Astrocyte (in vitro differentiated cells and primary cell): ENCODE measurements at regions not wholly inside any gene's neighbourhood (a gene's known extent, or its start where the extent isn't known, plus 50 kb on each side); places are given as distances from the start of the nearest gene placed in this dataset.
A peak's percentile ranks its signal among the peaks of the same experiment; 100 is the strongest.

Source experiments
- DNase-seq: peaks from one replicate; pipeline ENCODE4 v3.0.0-alpha.2; 2010; ENCODE audit warnings: low read depth
- FAIRE-seq: peaks from 2 replicates; lab custom pipeline; 2011; peaks lifted over from hg19 to GRCh38; lab: Jason Lieb, UNC
- H2AFZ ChIP-seq: 2 replicates; pipeline ENCODE4 v1.6.0; 2012; ENCODE audit warnings: low read depth, low read length, inconsistent platforms
- H3K27ac ChIP-seq: 2 replicates; pipeline ENCODE4 v1.5.1; 2011; ENCODE audit warnings: low read depth, low read length, inconsistent platforms
- H3K27me3 ChIP-seq: 2 replicates; pipeline ENCODE4 v1.6.0; 2011; ENCODE audit warnings: low read length, inconsistent platforms; ENCODE audit not compliant: insufficient read depth
- H3K36me3 ChIP-seq: 2 replicates; pipeline ENCODE4 v1.5.1; 2011; ENCODE audit warnings: low read length, inconsistent platforms; ENCODE audit not compliant: insufficient read depth
- H3K4me1 ChIP-seq: 2 replicates; pipeline ENCODE4 v1.5.1; 2011; ENCODE audit warnings: low read length, inconsistent platforms; ENCODE audit not compliant: insufficient read depth
- H3K4me2 ChIP-seq: 2 replicates; pipeline ENCODE4 v1.6.0; 2012; ENCODE audit warnings: low read length, inconsistent platforms
- H3K4me3 ChIP-seq: 2 replicates; pipeline ENCODE4 v1.5.1; 2011; ENCODE audit warnings: low read depth, mild to moderate bottlenecking, low read length, inconsistent platforms; ENCODE audit not compliant: insufficient read depth
- H3K79me2 ChIP-seq: 2 replicates; pipeline ENCODE4 v1.6.0; 2012; ENCODE audit warnings: mild to moderate bottlenecking, low read length, inconsistent platforms; ENCODE audit not compliant: insufficient read depth
- H3K9ac ChIP-seq: 2 replicates; pipeline ENCODE4 v1.6.0; 2012; ENCODE audit warnings: mild to moderate bottlenecking, low read length, inconsistent platforms
- H3K9me3 ChIP-seq: 2 replicates; pipeline ENCODE4 v1.5.1; 2012; ENCODE audit warnings: low read depth, mild to moderate bottlenecking, low read length, inconsistent platforms; ENCODE audit not compliant: insufficient read depth
- H4K20me1 ChIP-seq: 2 replicates; pipeline ENCODE4 v1.6.0; 2012; ENCODE audit warnings: low read length, inconsistent platforms; ENCODE audit not compliant: insufficient read depth
- H3K27ac Mint-ChIP-seq: one replicate; pipeline ENCODE4 v1.8.0; 2021; ENCODE audit warnings: mild to moderate bottlenecking, mixed read lengths; ENCODE audit not compliant: unreplicated experiment
- H3K27me3 Mint-ChIP-seq: one replicate; pipeline ENCODE4 v1.8.0; 2021; ENCODE audit warnings: low read depth, mixed read lengths; ENCODE audit not compliant: unreplicated experiment
- H3K36me3 Mint-ChIP-seq: one replicate; pipeline ENCODE4 v1.8.0; 2021; ENCODE audit warnings: low read depth, mixed read lengths; ENCODE audit not compliant: unreplicated experiment
- H3K4me1 Mint-ChIP-seq: one replicate; pipeline ENCODE4 v1.8.0; 2021; ENCODE audit warnings: low read depth, mixed read lengths; ENCODE audit not compliant: unreplicated experiment
- H3K4me3 Mint-ChIP-seq: one replicate; pipeline ENCODE4 v1.8.0; 2021; ENCODE audit warnings: mild to moderate bottlenecking, moderate library complexity, mixed read lengths; ENCODE audit not compliant: unreplicated experiment
- H3K9me3 Mint-ChIP-seq: one replicate; pipeline ENCODE4 v1.8.0; 2021; ENCODE audit warnings: mild to moderate bottlenecking, mixed read lengths; ENCODE audit not compliant: unreplicated experiment
- CTCF ChIP-seq: IDR thresholded peaks from 2 replicates; pipeline ENCODE4 v1.5.1; 2011; ENCODE audit warnings: low read depth, mild to moderate bottlenecking, inconsistent platforms, low read length, moderate library complexity; ENCODE audit not compliant: insufficient read depth
- EZH2 ChIP-seq: IDR thresholded peaks from 2 replicates; pipeline ENCODE4 v1.6.1; 2012; ENCODE audit warnings: mild to moderate bottlenecking, low read length, inconsistent platforms; ENCODE audit not compliant: insufficient read depth

- no peak for DNase-seq
- H3K9ac ChIP-seq, result no peak overlapping the region
- no peaks in the 10 kb centered on the region for H3K36me3 ChIP-seq
- H3K4me1 Mint-ChIP-seq, result peaks cover 2% of the 10 kb centered on the region
- no peak overlapping the region for H3K4me2 ChIP-seq
- no peaks in the 10 kb centered on the region for H3K27me3 ChIP-seq
- no peaks in the 10 kb centered on the region for H3K9me3 Mint-ChIP-seq
- no peaks in the 10 kb centered on the region for H3K27me3 Mint-ChIP-seq
- no peaks in the 10 kb centered on the region for H3K4me1 ChIP-seq
- H3K9me3 ChIP-seq, result no peaks in the 10 kb centered on the region
- no peak overlapping the region for H2AFZ ChIP-seq
- no peak overlapping the region for H3K4me3 ChIP-seq
- H3K27ac Mint-ChIP-seq, result no peak overlapping the region
- TF ChIP-seq CTCF (no peak), EZH2 (no peak)
- H3K4me3 Mint-ChIP-seq, result no peak overlapping the region
- no peak overlapping the region for H3K27ac ChIP-seq
- H3K36me3 Mint-ChIP-seq, result no peaks in the 10 kb centered on the region
- H3K79me2 ChIP-seq, result no peaks in the 10 kb centered on the region
- FAIRE-seq, result no peak
- H4K20me1 ChIP-seq, result no peaks in the 10 kb centered on the region
These were observed 834.3 kb downstream of the KCNT2 start for GRCh38 chr1:195773931-195774330.

- H3K4me3 ChIP-seq, result no peak overlapping the region
- no peak overlapping the region for H3K27ac ChIP-seq
- no peaks in the 10 kb centered on the region for H3K27me3 ChIP-seq
- no peak overlapping the region for H2AFZ ChIP-seq
- no peaks in the 10 kb centered on the region for H3K4me1 ChIP-seq
- no peaks in the 10 kb centered on the region for H3K79me2 ChIP-seq
- H4K20me1 ChIP-seq, result no peaks in the 10 kb centered on the region
- H3K4me2 ChIP-seq, result no peak overlapping the region
- no peaks in the 10 kb centered on the region for H3K9me3 Mint-ChIP-seq
- TF ChIP-seq CTCF, result no peak
- TF ChIP-seq EZH2, result no peak
- H3K36me3 ChIP-seq, result no peaks in the 10 kb centered on the region
- H3K4me3 Mint-ChIP-seq, result no peak overlapping the region
- no peaks in the 10 kb centered on the region for H3K27me3 Mint-ChIP-seq
- H3K27ac Mint-ChIP-seq, result no peak overlapping the region
- H3K4me1 Mint-ChIP-seq, result peaks cover 5% of the 10 kb centered on the region
- H3K36me3 Mint-ChIP-seq, result no peaks in the 10 kb centered on the region
- DNase-seq (no peak), FAIRE-seq (no peak)
- H3K9ac ChIP-seq, result no peak overlapping the region
- H3K9me3 ChIP-seq, result no peaks in the 10 kb centered on the region
These were observed 838.8 kb downstream of the KCNT2 start for GRCh38 chr1:195769461-195769860.

GRCh38 chr1:195768936-195769335 is 839.3 kb downstream of the KCNT2 start:
- no peaks in the 10 kb centered on the region for H3K4me1 ChIP-seq
- H2AFZ ChIP-seq, result no peak overlapping the region
- H3K27me3 ChIP-seq, result no peaks in the 10 kb centered on the region
- H3K4me3 ChIP-seq, result no peak overlapping the region
- no peak for TF ChIP-seq CTCF
- no peak for TF ChIP-seq EZH2
- no peaks in the 10 kb centered on the region for H4K20me1 ChIP-seq
- H3K9me3 ChIP-seq, result no peaks in the 10 kb centered on the region
- no peak overlapping the region for H3K27ac ChIP-seq
- FAIRE-seq, result no peak
- H3K79me2 ChIP-seq, result no peaks in the 10 kb centered on the region
- no peak overlapping the region for H3K4me3 Mint-ChIP-seq
- H3K4me2 ChIP-seq, result no peak overlapping the region
- no peaks in the 10 kb centered on the region for H3K9me3 Mint-ChIP-seq
- H3K36me3 ChIP-seq, result no peaks in the 10 kb centered on the region
- peak; percentile 9 for DNase-seq
- H3K36me3 Mint-ChIP-seq, result no peaks in the 10 kb centered on the region
- H3K4me1 Mint-ChIP-seq, result peaks cover 8% of the 10 kb centered on the region
- H3K27ac Mint-ChIP-seq, result no peak overlapping the region
- no peaks in the 10 kb centered on the region for H3K27me3 Mint-ChIP-seq
- H3K9ac ChIP-seq, result no peak overlapping the region
